ENCODE measurements at regions not wholly inside any gene's neighbourhood (a gene's known extent, or its start where the extent isn't known, plus 50 kb on each side); places are given as distances from the start of the nearest gene placed in this dataset.
"Not testable (repeated sequence)": the region's sequence is repeated elsewhere in the genome, so short reads cannot be mapped to it uniquely, and the experiment has no call there.

DNA sequence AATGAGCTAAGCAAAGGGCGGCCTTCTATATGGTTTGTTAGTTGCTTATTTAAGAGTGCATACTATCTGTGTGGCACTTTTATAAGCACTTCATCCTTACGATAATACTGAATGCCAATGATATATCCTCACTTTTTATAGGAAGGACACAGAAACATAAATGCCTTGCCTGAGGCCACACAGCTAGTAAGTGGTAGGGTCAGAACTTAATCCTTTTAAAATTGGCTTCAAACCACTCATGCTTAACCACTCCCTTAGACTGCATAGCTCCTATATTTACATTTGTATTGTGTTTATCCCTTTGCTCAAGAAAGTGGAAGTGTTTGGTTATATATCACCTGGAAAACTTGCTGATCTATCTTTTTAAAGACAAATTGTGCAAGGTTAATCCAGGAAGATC, 50.5 kb upstream of the BDP1 start:
- TF ChIP-seq, protein P1, sequence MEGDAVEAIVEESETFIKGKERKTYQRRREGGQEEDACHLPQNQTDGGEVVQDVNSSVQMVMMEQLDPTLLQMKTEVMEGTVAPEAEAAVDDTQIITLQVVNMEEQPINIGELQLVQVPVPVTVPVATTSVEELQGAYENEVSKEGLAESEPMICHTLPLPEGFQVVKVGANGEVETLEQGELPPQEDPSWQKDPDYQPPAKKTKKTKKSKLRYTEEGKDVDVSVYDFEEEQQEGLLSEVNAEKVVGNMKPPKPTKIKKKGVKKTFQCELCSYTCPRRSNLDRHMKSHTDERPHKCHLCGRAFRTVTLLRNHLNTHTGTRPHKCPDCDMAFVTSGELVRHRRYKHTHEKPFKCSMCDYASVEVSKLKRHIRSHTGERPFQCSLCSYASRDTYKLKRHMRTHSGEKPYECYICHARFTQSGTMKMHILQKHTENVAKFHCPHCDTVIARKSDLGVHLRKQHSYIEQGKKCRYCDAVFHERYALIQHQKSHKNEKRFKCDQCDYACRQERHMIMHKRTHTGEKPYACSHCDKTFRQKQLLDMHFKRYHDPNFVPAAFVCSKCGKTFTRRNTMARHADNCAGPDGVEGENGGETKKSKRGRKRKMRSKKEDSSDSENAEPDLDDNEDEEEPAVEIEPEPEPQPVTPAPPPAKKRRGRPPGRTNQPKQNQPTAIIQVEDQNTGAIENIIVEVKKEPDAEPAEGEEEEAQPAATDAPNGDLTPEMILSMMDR (optimal IDR thresholded peaks at IDR 0.05 in 1 of 3, IDR thresholded peaks at IDR 0.05 in 1 of 3, conservative IDR thresholded peaks at IDR 0.05 in 1 of 3; ENCODE audit: extremely low read depth in 1 of 3, insufficient read depth in 2 of 3, low read length in 3 of 3): not testable (repeated sequence)
- TF ChIP-seq EZH2 (IDR thresholded peaks at IDR 0.05; ENCODE audit: low read length): not testable (repeated sequence)
